Uterus (tissue), 3 donors: ENCODE measurements at regions not wholly inside any gene's neighbourhood (a gene's known extent, or its start where the extent isn't known, plus 50 kb on each side); places are given as distances from the start of the nearest gene placed in this dataset.

Experiments used
- DNase-seq, 2 donors: peaks; one replicate each; pipeline ENCODE4 v3.0.0-alpha.2; 2019 to 2020
- H3K27ac ChIP-seq, 2 donors: fragments of 200-600 bp; sonication (generic); 1 replicate in 1 of 2; 2 replicates in 1 of 2; pipeline ENCODE4 v1.5.1; 2016 to 2018
- H3K27me3 ChIP-seq, 2 donors: fragments of 200-600 bp; sonication (generic); one replicate each; pipeline ENCODE4 v1.5.1; 2018 to 2019; ENCODE audit warnings: control low read depth in 1 of 2
- H3K36me3 ChIP-seq, 2 donors: fragments of 200-600 bp; sonication (generic); one replicate each; pipeline ENCODE4 v1.5.1; 2019; ENCODE audit warnings: control low read depth in 1 of 2
- H3K4me1 ChIP-seq, 2 donors: fragments of 200-600 bp; sonication (generic); one replicate each; pipeline ENCODE4 v1.5.1; 2018 to 2019; ENCODE audit warnings: control low read depth in 1 of 2
- H3K4me3 ChIP-seq, 2 donors: fragments of 200-600 bp; sonication (generic); 1 replicate in 1 of 2; 2 replicates in 1 of 2; pipeline ENCODE4 v1.5.1; 2018 to 2019; ENCODE audit warnings: mild to moderate bottlenecking in 1 of 2
- H3K9me3 ChIP-seq, 2 donors: fragments of 200-600 bp; sonication (generic); one replicate each; pipeline ENCODE4 v1.5.1; 2019; ENCODE audit warnings: control low read depth in 1 of 2
- POLR2A ChIP-seq, 2 donors: fragments of 450-650 bp; IDR thresholded peaks; one replicate each; pipeline ENCODE4 v1.6.1; 2016; ENCODE audit warnings: antibody characterized with exemption in 2 of 2, mild to moderate bottlenecking in 1 of 2, moderate library complexity in 1 of 2
- intact Hi-C: fragments of 100-400 bp; cut with DNase I; formaldehyde crosslinking; loops from one replicate; pipeline ENCODE4 v1.15.1; 2023; ENCODE audit warnings: low total_unique reads
- TF ChIP-seq, protein P1 (sequence below), 4 experiments: fragments of 200-600 bp in 2 of 4; fragments of 450-650 bp in 2 of 4; sonication (generic) in 2 of 4; IDR thresholded peaks; one replicate each; pipeline ENCODE4 v1.5.1; 2016 to 2019; ENCODE audit warnings: antibody characterized with exemption in 4 of 4, mild to moderate bottlenecking in 2 of 4, moderate library complexity in 1 of 4
- donor health status: DM: yes; HTN: yes; CAD: no.

DNA sequence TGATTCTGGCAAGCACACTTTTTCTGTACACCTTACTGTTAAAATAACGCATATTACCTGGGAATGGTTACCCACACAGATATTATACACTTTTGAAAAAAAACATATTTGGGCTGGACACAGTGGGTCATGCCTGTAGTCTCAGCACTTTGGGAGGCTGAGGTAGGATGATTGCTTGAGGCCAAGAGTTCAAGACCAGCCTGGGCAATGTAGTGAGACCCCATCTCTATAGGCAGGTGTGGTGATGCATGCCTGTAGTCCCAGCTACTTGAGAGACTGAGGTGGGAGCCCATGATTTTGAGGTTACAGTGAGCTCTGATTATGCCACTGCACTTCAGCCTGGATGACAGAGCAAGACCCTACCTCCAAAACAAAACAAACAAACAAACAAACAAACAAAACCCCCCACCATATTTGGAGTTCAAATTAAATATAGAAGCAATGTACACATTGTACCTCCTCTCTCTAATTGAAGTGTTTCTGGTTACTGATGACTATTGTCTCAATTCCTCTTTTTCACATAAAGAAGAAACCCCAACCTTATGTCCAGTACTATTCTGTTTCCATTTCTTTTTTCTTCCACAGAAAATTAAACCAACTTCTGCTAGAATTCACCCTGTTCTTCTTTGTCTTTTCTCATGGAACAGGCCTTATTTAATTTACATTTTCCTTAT is 152.6 kb upstream of the UMPS start:
- no peak for TF ChIP-seq POLR2A (IDR thresholded peaks at IDR 0.05)
- TF ChIP-seq, protein P1, sequence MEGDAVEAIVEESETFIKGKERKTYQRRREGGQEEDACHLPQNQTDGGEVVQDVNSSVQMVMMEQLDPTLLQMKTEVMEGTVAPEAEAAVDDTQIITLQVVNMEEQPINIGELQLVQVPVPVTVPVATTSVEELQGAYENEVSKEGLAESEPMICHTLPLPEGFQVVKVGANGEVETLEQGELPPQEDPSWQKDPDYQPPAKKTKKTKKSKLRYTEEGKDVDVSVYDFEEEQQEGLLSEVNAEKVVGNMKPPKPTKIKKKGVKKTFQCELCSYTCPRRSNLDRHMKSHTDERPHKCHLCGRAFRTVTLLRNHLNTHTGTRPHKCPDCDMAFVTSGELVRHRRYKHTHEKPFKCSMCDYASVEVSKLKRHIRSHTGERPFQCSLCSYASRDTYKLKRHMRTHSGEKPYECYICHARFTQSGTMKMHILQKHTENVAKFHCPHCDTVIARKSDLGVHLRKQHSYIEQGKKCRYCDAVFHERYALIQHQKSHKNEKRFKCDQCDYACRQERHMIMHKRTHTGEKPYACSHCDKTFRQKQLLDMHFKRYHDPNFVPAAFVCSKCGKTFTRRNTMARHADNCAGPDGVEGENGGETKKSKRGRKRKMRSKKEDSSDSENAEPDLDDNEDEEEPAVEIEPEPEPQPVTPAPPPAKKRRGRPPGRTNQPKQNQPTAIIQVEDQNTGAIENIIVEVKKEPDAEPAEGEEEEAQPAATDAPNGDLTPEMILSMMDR (IDR thresholded peaks at IDR 0.05) = no peak
- DNase-seq = no peak
- no peaks in the 10 kb centered on the region for H3K27me3 ChIP-seq
- H3K4me1 ChIP-seq = peaks cover 0 to 3% of the 10 kb centered on the region in 2 donors
- no peaks in the 10 kb centered on the region for H3K9me3 ChIP-seq
- H3K27ac ChIP-seq = no peak overlapping the region
- H3K36me3 ChIP-seq = no peaks in the 10 kb centered on the region
- no peak overlapping the region for H3K4me3 ChIP-seq
- intact Hi-C loops = no loop called here

DNA sequence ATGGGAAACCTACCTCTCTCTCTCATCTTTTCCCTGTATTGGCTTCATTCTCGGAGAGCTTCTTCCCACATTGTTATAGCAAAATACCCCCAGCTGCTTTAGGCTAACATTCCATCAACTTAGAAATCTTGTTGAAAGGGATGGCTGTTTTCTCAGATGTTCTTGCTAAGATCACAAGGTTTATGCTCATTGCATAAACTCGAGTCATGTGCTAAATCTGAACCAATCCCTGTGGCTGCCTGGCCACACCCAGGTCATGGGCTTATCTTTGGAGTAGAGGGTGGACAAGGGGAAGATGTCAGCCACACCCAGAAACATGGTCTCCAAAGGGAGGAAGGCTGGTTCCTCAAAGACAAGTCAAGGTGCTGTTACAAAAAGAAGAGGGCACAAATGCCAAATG is 150.6 kb upstream of the UMPS start:
- Histone ChIP-seq H3K4me1 (peaks cover 0 to 3% of the 10 kb centered on the region in 2 donors), H3K4me3 (no peak overlapping the region), H3K27me3 (no peaks in the 10 kb centered on the region), H3K27ac (no peak overlapping the region), H3K36me3 (no peaks in the 10 kb centered on the region), H3K9me3 (no peaks in the 10 kb centered on the region)
- intact Hi-C loops = no loop called here
- TF ChIP-seq, protein P1 (IDR thresholded peaks at IDR 0.05) = no peak
- no peak for TF ChIP-seq POLR2A (IDR thresholded peaks at IDR 0.05)
- DNase-seq = no peak

DNA sequence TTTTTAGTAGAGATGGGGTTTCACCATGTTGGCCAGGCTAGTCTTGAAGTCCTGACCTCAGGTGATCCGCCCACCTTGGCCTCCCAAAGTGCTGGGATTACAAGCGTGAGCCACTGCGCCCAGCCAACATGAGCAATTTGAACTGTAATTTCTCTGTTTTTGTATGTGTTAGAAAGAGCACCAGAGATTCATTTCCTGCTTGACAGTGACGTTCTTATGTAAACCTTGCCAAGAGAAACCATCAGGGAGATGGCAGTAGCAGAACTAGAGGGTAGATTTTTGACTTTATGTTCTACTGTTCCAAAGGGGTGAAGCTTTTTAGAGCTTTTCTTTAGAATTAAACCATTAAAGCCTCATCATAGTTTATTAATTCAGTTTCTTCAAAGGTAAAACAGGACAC is 148.1 kb upstream of the UMPS start:
- H3K4me3 ChIP-seq = no peak overlapping the region
- no peaks in the 10 kb centered on the region for H3K36me3 ChIP-seq
- TF ChIP-seq, protein P1 (IDR thresholded peaks at IDR 0.05) = no peak
- TF ChIP-seq POLR2A (IDR thresholded peaks at IDR 0.05) = no peak
- H3K27ac ChIP-seq = no peak overlapping the region
- intact Hi-C loops = no loop called here
- H3K9me3 ChIP-seq = no peaks in the 10 kb centered on the region
- no peak for DNase-seq
- H3K4me1 ChIP-seq = no peaks in the 10 kb centered on the region
- H3K27me3 ChIP-seq = no peaks in the 10 kb centered on the region

DNA sequence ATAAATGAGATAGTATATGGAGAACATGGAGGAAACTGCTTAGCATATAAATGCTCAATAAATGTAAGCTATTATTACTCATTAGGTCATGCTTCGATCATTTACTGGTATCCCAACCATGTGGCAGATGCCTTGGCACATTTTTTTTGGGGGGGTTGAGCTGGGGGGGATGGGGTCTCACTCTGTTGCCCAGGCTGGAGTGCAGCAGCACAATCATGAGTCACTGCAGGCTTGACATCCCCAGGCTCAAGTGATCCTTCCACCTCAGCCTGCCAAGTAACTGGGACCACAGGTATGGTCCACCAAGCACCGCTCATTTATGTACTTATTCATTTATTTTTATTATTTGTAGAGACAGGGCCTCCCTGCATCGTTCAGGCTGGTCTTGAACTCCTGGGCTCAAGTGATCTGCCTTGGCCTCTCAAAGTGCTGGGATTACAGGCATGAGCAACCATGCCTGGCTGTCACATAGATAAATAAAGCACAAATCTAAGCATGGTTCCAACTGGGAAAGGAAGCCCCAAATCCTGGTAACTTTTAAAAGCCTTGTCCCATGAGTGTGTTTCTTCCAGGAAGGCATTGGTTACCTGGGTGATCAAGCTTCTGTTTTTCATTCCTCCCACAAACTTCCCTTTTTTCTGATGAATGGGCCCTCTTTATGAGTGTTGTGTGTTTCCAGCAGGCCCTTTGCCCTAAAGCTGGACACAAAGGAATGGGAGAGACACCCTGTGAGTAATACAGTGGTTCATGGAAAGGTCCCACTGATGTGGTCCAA is 147.4 kb upstream of the UMPS start:
- Histone ChIP-seq H3K27me3 (no peaks in the 10 kb centered on the region), H3K9me3 (no peaks in the 10 kb centered on the region), H3K36me3 (no peaks in the 10 kb centered on the region), H3K4me1 (no peaks in the 10 kb centered on the region), H3K4me3 (no peak overlapping the region), H3K27ac (no peak overlapping the region)
- intact Hi-C loops = no loop called here
- no peak for DNase-seq
- TF ChIP-seq, protein P1 (IDR thresholded peaks at IDR 0.05) = no peak
- TF ChIP-seq POLR2A (IDR thresholded peaks at IDR 0.05) = no peak

DNA sequence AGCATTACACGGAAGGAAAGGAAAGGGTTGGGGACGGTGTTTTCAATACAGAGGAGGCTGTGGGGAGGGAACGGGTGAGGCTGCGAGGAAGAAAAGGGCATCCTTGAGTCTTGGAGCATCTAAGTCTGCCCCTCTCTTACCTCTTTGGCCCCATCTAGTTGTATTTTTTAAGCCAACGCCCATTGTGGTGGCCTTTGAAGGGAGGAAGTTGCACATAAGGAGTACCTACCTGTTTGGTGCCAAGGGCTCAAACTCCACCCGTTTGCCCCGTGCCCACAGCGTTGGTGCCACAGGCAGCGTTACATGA is 146.1 kb upstream of the UMPS start:
- Histone ChIP-seq H3K9me3 (no peaks in the 10 kb centered on the region), H3K27ac (peak overlapping the region in 1 of 2 donors; percentile 10), H3K27me3 (no peaks in the 10 kb centered on the region), H3K4me3 (peak overlapping the region; percentile 35), H3K36me3 (no peaks in the 10 kb centered on the region), H3K4me1 (no peaks in the 10 kb centered on the region)
- TF ChIP-seq, protein P1 (IDR thresholded peaks at IDR 0.05) = no peak
- no peak for TF ChIP-seq POLR2A (IDR thresholded peaks at IDR 0.05)
- no peak for DNase-seq
- intact Hi-C loops = no loop called here
